CD4-positive, alpha-beta T cell treated with Interleukin-4 for 1 hour (primary cell): ENCODE measurements at regions not wholly inside any gene's neighbourhood (a gene's known extent, or its start where the extent isn't known, plus 50 kb on each side); places are given as distances from the start of the nearest gene placed in this dataset.
"Not testable (repeated sequence)": the region's sequence is repeated elsewhere in the genome, so short reads cannot be mapped to it uniquely, and the experiment has no call there.

Source experiments
- DNase-seq, 2 donors: peaks; one replicate each; pipeline ENCODE4 v3.0.0-alpha.2; 2020 to 2022

- DNase-seq: no peak
These were observed 741.2 kb upstream of the ZWINT start for GRCh38 chr10:57102236-57102635.

GRCh38 chr10:57098146-57098545 lies 737.1 kb upstream of the ZWINT start:
- no peak for DNase-seq

GRCh38 chr10:57096044-57096443 lies 735.0 kb upstream of the ZWINT start:
- no peak for DNase-seq

GRCh38 chr10:57094965-57095364 lies 733.9 kb upstream of the ZWINT start:
- DNase-seq: no peak

- no peak for DNase-seq
These were observed 733.0 kb upstream of the ZWINT start for GRCh38 chr10:57094083-57094482.

GRCh38 chr10:57053530-57053929 lies 692.5 kb upstream of the ZWINT start:
- DNase-seq: no peak

GRCh38 chr10:57049096-57049495 lies 688.0 kb upstream of the ZWINT start:
- DNase-seq: no peak

- DNase-seq: no peak
These were observed 677.5 kb upstream of the ZWINT start for GRCh38 chr10:57038531-57038930.

GRCh38 chr10:57035310-57035709 lies 674.3 kb upstream of the ZWINT start:
- no peak for DNase-seq

GRCh38 chr10:57032301-57032700 lies 671.2 kb upstream of the ZWINT start:
- not testable (repeated sequence) for DNase-seq

- DNase-seq: no peak
These were observed 670.3 kb upstream of the ZWINT start for GRCh38 chr10:57031346-57031745.

- DNase-seq: no peak
These were observed 665.2 kb upstream of the ZWINT start for GRCh38 chr10:57026307-57026706.

GRCh38 chr10:57023626-57024025 lies 662.6 kb upstream of the ZWINT start:
- no peak for DNase-seq

- no peak for DNase-seq
These were observed 657.4 kb upstream of the ZWINT start for GRCh38 chr10:57018452-57018851.

- DNase-seq: no peak
These were observed 656.4 kb upstream of the ZWINT start for GRCh38 chr10:57017356-57018037.

GRCh38 chr10:57015595-57016318 lies 654.7 kb upstream of the ZWINT start:
- DNase-seq: no peak

- no peak for DNase-seq
These were observed 654.1 kb upstream of the ZWINT start for GRCh38 chr10:57015187-57015586.

- DNase-seq: no peak
These were observed 653.7 kb upstream of the ZWINT start for GRCh38 chr10:57014758-57015157.

- no peak for DNase-seq
These were observed 647.1 kb upstream of the ZWINT start for GRCh38 chr10:57008189-57008588.

GRCh38 chr10:56991591-56992069 lies 630.6 kb upstream of the ZWINT start:
- no peak for DNase-seq

- no peak for DNase-seq
These were observed 614.5 kb upstream of the ZWINT start for GRCh38 chr10:56975513-56975912.

- DNase-seq: no peak
These were observed 612.7 kb upstream of the ZWINT start for GRCh38 chr10:56973766-56974165.

GRCh38 chr10:56943221-56943755 lies 582.2 kb upstream of the ZWINT start:
- DNase-seq: no peak

GRCh38 chr10:56934515-56934914 lies 573.5 kb upstream of the ZWINT start:
- no peak for DNase-seq
